Heart left ventricle (tissue), 13 donors: ENCODE measurements at regions not wholly inside any gene's neighbourhood (a gene's known extent, or its start where the extent isn't known, plus 50 kb on each side); places are given as distances from the start of the nearest gene placed in this dataset.

ENCODE experiments used
- CTCF ChIP-seq, 12 donors: fragments of 200-600 bp; sonication (generic) in 4 of 12; IDR thresholded peaks; one replicate each; pipeline versions ENCODE4 v1.5.0 to v1.8.0; 2018 to 2022; ENCODE audit warnings: antibody characterized with exemption in 12 of 12, mild to moderate bottlenecking in 5 of 12
- POLR2A ChIP-seq, 2 donors: fragments of 450-650 bp; IDR thresholded peaks; one replicate each; pipeline ENCODE4 v1.6.1; 2017; ENCODE audit warnings: antibody characterized with exemption in 2 of 2, mild to moderate bottlenecking in 2 of 2, moderate library complexity in 2 of 2
- donor health status: ischemic (EF 13 %, LVEDD 7.1; RV severe dilation, severe dysfunction).
- donor health status: DM: no; HTN: yes; CAD: no.
- donor health status: DM: no; HTN: no; CAD: no.
- donor health status: ischemic (EF 25% LVEDD 6.9; RV normal size, moderate dysfunction).
- donor health status: ischemic (EF 25% LVEDD 5.7; RV mildly dilated, moderate dysfunction).
- donor health status: ischemic (EF 35%, LVEDD 5.7; RV mildly dilated, moderate dysfunction).
- donor health status: nonischemic (EF 11% LVEDD 7.7; RV severe dilation, severe dysfunction).
- donor health status: DM: yes; HTN: yes; CAD: no.
- donor health status: PGD.
- donor health status: ischemic (EF 29% LVEDD 5.4; RV normal size, mild dysfunction).
- donor health status: nonischemic (EF 23%, LVEDD 6.1; RV moderate dilation, normal function).

GRCh38 chr3:13745636-13746035, 134.2 kb downstream of the WNT7A start:
- no peak for TF ChIP-seq CTCF (IDR thresholded peaks at IDR 0.05)
- TF ChIP-seq POLR2A (IDR thresholded peaks at IDR 0.05), result no peak
